ENCODE measurements at regions not wholly inside any gene's neighbourhood (a gene's known extent, or its start where the extent isn't known, plus 50 kb on each side); places are given as distances from the start of the nearest gene placed in this dataset.
A peak's percentile ranks its signal among the peaks of the same experiment; 100 is the strongest.

DNA sequence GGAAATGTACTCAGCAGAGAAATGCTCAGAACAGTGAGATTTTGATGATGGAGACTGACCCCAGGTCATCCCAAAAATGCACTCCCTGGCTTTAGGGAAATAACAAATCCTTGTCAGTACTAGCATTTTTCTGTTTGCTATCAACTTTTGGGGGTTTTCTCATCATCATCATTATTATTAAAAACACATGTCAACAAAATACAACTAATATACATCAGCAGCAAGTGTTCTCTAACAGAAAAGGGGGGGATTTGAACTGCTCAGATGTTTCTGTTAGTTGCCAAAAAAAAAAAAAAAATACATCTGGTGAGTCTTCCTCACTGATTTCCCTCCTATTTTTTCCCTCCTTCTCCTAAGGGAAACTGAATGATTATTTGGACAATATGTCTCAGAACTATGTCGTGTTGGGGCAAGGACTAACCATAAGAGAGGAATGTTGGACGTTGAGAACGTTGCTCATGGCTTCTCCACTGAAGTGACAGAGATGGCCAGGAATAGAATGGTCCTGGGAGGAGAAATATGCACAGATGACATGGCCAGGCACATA is 230.0 kb upstream of the MCTP2 start:
- peak in 1 of 5 donors; percentile 7 for DNase-seq
- FAIRE-seq = no peak
- Histone ChIP-seq H3K9me3 (ENCODE audit: control insufficient read depth in 2 of 3, insufficient read depth in 1 of 3, low read length in 3 of 3) (no peaks in the 10 kb centered on the region), H3K27ac (ENCODE audit: low read depth in 2 of 2, low read length in 2 of 2) (no peak overlapping the region), H3K4me1 (ENCODE audit: control insufficient read depth in 2 of 3, insufficient read depth in 2 of 3, low read depth in 1 of 3, low read length in 3 of 3) (no peaks in the 10 kb centered on the region), H3K9ac (ENCODE audit: low read length in 3 of 3) (no peak overlapping the region), H3K27me3 (ENCODE audit: control insufficient read depth, insufficient read depth, low read length) (no peaks in the 10 kb centered on the region), H3K36me3 (ENCODE audit: control insufficient read depth in 2 of 3, insufficient read depth in 3 of 3, low read length in 3 of 3) (no peaks in the 10 kb centered on the region), H3K4me3 (ENCODE audit: low read length in 3 of 3) (no peak overlapping the region)
- intact Hi-C loops (cut with DNase I) = no loop called here
- TF ChIP-seq CTCF (IDR thresholded peaks at IDR 0.05; ENCODE audit: borderline replicate concordance, extremely low read depth, insufficient read depth) = no peak

DNA sequence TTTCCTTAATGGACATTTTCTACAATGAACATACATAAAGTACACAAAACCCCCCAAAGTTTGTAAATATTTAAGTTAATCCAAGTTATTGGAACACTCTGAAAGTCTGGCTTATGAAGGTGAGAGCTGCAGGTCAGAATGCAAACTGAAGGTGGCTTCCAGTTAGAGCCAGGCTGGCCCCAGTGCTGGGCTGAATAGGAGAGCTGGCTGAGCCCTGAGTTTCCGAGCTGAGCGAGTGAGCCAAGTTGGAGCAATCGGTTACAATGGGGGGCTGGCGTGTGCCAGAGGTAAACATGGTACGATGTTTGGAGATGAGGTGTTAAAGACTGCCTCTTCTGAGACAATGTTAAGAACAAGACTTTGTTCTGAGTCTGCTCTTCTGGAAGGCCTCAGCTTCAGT is 230.8 kb upstream of the MCTP2 start:
- Histone ChIP-seq H3K27ac (ENCODE audit: low read depth in 2 of 2, low read length in 2 of 2) (no peak overlapping the region), H3K27me3 (ENCODE audit: control insufficient read depth, insufficient read depth, low read length) (no peaks in the 10 kb centered on the region), H3K9ac (ENCODE audit: low read length in 3 of 3) (no peak overlapping the region), H3K4me1 (ENCODE audit: control insufficient read depth in 2 of 3, insufficient read depth in 2 of 3, low read depth in 1 of 3, low read length in 3 of 3) (no peaks in the 10 kb centered on the region), H3K36me3 (ENCODE audit: control insufficient read depth in 2 of 3, insufficient read depth in 3 of 3, low read length in 3 of 3) (no peaks in the 10 kb centered on the region), H3K4me3 (ENCODE audit: low read length in 3 of 3) (no peak overlapping the region), H3K9me3 (ENCODE audit: control insufficient read depth in 2 of 3, insufficient read depth in 1 of 3, low read length in 3 of 3) (no peaks in the 10 kb centered on the region)
- DNase-seq (no peak), FAIRE-seq (no peak)
- TF ChIP-seq CTCF (IDR thresholded peaks at IDR 0.05; ENCODE audit: borderline replicate concordance, extremely low read depth, insufficient read depth) = no peak
- intact Hi-C loops (cut with DNase I) = no loop called here

DNA sequence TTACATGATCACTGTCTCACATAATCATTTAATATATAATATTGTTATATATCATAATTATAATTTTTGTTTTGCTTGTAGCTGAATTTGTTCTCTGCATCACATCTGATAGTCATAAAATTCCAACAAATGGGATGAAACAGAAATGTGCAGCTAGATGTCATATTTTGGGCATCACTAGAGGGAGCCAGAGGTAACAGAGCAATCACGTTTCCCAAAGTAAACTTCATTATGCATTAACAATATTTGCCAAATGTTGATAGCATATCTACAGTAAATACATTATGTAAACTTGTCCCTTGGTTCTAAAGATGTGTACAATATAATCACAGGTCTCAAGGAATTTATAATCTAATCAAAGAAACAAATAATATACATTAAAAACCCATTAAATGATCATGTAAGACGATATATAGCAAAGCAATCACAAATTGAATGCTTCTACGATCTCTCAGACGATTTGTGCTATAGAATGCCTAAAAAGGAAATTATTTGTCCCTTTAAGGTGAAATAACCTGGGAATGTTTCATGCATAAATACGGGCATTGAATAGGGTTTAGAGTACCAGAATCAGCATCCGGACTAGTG is 234.2 kb upstream of the MCTP2 start:
- peak; percentile 64 for FAIRE-seq
- intact Hi-C loops (cut with DNase I) = no loop called here
- H3K9ac ChIP-seq (ENCODE audit: low read length in 3 of 3) = no peak overlapping the region

More for the DNA sequence above, 234.2 kb upstream of the MCTP2 start:
- peak; percentile 53 for TF ChIP-seq CTCF (IDR thresholded peaks at IDR 0.05; ENCODE audit: borderline replicate concordance, extremely low read depth, insufficient read depth)
- Histone ChIP-seq H3K4me3 (ENCODE audit: low read length in 3 of 3) (no peak overlapping the region), H3K27ac (ENCODE audit: low read depth in 2 of 2, low read length in 2 of 2) (no peak overlapping the region), H3K36me3 (ENCODE audit: control insufficient read depth in 2 of 3, insufficient read depth in 3 of 3, low read length in 3 of 3) (no peaks in the 10 kb centered on the region), H3K4me1 (ENCODE audit: control insufficient read depth in 2 of 3, insufficient read depth in 2 of 3, low read depth in 1 of 3, low read length in 3 of 3) (no peaks in the 10 kb centered on the region), H3K9me3 (ENCODE audit: control insufficient read depth in 2 of 3, insufficient read depth in 1 of 3, low read length in 3 of 3) (no peaks in the 10 kb centered on the region), H3K27me3 (ENCODE audit: control insufficient read depth, insufficient read depth, low read length) (no peaks in the 10 kb centered on the region)
- peak in 1 of 5 donors; percentile 31 for DNase-seq

All from kidney (tissue), 13 donors.